Activated T-cell treated with anti-CD3 and anti-CD28 coated beads, Interleukin-2, amount 50 U/mL, for 4 hours (primary cell): ENCODE measurements at regions not wholly inside any gene's neighbourhood (a gene's known extent, or its start where the extent isn't known, plus 50 kb on each side); places are given as distances from the start of the nearest gene placed in this dataset.

ENCODE experiments used
- ATAC-seq, 2 donors: fragments of 200-7000 bp; cut with Tn5 transposase; one replicate each; pipeline ENCODE4 v1.10.0; 2021
- DNase-seq: peaks from one replicate; pipeline ENCODE4 v3.0.0-alpha.2; 2020
- H3K27me3 Mint-ChIP-seq: one replicate; pipeline ENCODE4 v1.8.0; 2021; ENCODE audit warnings: low read depth, mixed read lengths
- H3K36me3 Mint-ChIP-seq: one replicate; pipeline ENCODE4 v1.8.0; 2022; ENCODE audit warnings: mixed read lengths; ENCODE audit not compliant: insufficient read depth
- H3K4me1 Mint-ChIP-seq: one replicate; pipeline ENCODE4 v1.8.0; 2021; ENCODE audit warnings: low read depth, mixed read lengths
- H3K4me3 Mint-ChIP-seq: one replicate; pipeline ENCODE4 v1.8.0; 2021; ENCODE audit warnings: mild to moderate bottlenecking, moderate library complexity, mixed read lengths
- H3K9me3 Mint-ChIP-seq: one replicate; pipeline ENCODE4 v1.8.0; 2021; ENCODE audit warnings: mixed read lengths

GRCh38 chr20:57762531-57763234 is 52.9 kb upstream of the PMEPA1 start:
- peaks cover 5% of the 10 kb centered on the region for H3K9me3 Mint-ChIP-seq
- H3K36me3 Mint-ChIP-seq = no peaks in the 10 kb centered on the region
- ATAC-seq = no peak
- no peak for DNase-seq
- peaks cover 8% of the 10 kb centered on the region for H3K27me3 Mint-ChIP-seq
- no peaks in the 10 kb centered on the region for H3K4me1 Mint-ChIP-seq
- H3K4me3 Mint-ChIP-seq = no peak overlapping the region

- Mint-ChIP-seq H3K4me3 (no peak overlapping the region), H3K36me3 (no peaks in the 10 kb centered on the region), H3K9me3 (peaks cover 8% of the 10 kb centered on the region), H3K4me1 (no peaks in the 10 kb centered on the region), H3K27me3 (peaks cover 8% of the 10 kb centered on the region)
- ATAC-seq (no peak), DNase-seq (no peak)
These were observed 51.6 kb upstream of the PMEPA1 start for GRCh38 chr20:57761413-57761734.

GRCh38 chr20:57760698-57761412 is 51.0 kb upstream of the PMEPA1 start:
- no peak overlapping the region for H3K4me3 Mint-ChIP-seq
- no peaks in the 10 kb centered on the region for H3K36me3 Mint-ChIP-seq
- no peaks in the 10 kb centered on the region for H3K4me1 Mint-ChIP-seq
- no peak for ATAC-seq
- H3K27me3 Mint-ChIP-seq = peaks cover 8% of the 10 kb centered on the region
- no peak for DNase-seq
- H3K9me3 Mint-ChIP-seq = peaks cover 8% of the 10 kb centered on the region

GRCh38 chr20:57759724-57760123 is 49.9 kb upstream of the PMEPA1 start:
- DNase-seq (no peak), ATAC-seq (no peak)
- H3K4me3 Mint-ChIP-seq = no peak overlapping the region
- no peaks in the 10 kb centered on the region for H3K4me1 Mint-ChIP-seq
- H3K9me3 Mint-ChIP-seq = peaks cover 8% of the 10 kb centered on the region
- no peaks in the 10 kb centered on the region for H3K36me3 Mint-ChIP-seq
- peaks cover 19% of the 10 kb centered on the region for H3K27me3 Mint-ChIP-seq
